ENCODE measurements at regions not wholly inside any gene's neighbourhood (a gene's known extent, or its start where the extent isn't known, plus 50 kb on each side); places are given as distances from the start of the nearest gene placed in this dataset.
"Not testable (repeated sequence)": the region's sequence is repeated elsewhere in the genome, so short reads cannot be mapped to it uniquely, and the experiment has no call there.

- DNase-seq (ENCODE audit: low spot score) = not testable (repeated sequence)
These were observed 643.6 kb downstream of the NR2F1-AS1 start for GRCh38 chr5:92937396-92937795.

GRCh38 chr5:92930057-92930456, 651.0 kb downstream of the NR2F1-AS1 start:
- no peak for DNase-seq (ENCODE audit: low spot score)

- DNase-seq (ENCODE audit: low spot score) = no peak
These were observed 653.7 kb downstream of the NR2F1-AS1 start for GRCh38 chr5:92927291-92927778.

- no peak for DNase-seq (ENCODE audit: low spot score)
These were observed 657.1 kb downstream of the NR2F1-AS1 start for GRCh38 chr5:92923885-92924284.

GRCh38 chr5:92922231-92922967, 658.6 kb downstream of the NR2F1-AS1 start:
- no peak for DNase-seq (ENCODE audit: low spot score)

DNA sequence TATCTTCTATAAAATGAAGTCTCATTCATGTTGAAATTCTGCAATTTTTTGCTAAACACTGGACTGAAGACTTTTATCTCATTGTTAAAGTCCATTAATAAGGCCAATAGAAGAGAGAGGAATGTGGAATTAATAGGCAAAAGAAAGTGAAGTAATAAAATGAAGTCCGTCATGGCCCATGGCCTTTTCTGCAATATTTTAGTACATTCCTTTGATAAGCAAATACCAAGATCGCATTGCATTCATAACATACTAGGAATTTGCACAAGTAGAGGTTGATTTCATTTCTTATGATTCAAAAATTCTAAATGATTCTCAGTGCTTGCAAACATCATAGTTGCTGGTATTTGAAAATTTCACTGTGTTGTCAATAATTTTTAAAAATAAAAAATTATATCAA, 664.0 kb downstream of the NR2F1-AS1 start:
- peak; percentile 34 for DNase-seq (ENCODE audit: low spot score)

GRCh38 chr5:92916036-92916435, 665.0 kb downstream of the NR2F1-AS1 start:
- no peak for DNase-seq (ENCODE audit: low spot score)

DNA sequence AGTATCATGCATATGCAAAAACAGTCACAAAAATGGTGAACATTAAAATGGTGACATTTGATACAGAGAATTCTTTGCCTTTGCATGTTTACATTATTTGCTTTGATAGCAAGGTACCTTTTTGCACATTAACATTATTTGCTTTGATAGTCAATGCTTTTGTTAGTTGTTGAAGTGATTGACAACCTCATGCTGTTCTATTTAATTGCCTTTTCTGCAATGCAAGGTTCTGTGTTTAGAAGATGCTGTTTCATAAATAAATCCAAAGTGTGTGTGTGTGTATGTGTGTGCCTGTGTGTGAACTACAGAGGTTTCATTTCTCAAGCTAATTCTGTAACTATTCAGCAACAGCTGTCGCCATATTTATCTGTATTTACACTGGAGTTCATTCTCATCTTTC, 668.7 kb downstream of the NR2F1-AS1 start:
- no peak for DNase-seq (ENCODE audit: low spot score)

GRCh38 chr5:92911851-92912250, 669.2 kb downstream of the NR2F1-AS1 start:
- no peak for DNase-seq (ENCODE audit: low spot score)

DNA sequence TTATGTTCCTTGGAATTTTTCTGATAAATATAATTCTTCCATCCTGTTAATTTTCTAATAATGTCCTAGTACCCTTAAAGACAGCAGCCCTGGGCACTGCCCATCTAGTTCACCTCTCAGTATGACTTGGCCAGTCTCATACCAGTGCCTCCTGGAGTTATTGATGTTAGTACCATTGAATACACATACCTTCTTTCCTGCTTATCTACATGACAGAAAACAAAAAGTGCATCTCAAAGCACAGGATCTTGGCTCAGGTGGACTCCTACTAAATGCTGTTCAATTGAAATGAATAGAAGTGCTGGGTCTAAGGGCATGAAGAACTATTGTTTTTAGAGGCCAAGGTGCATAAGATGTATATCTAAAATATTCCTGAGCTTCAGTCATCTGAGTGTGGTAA, 669.7 kb downstream of the NR2F1-AS1 start:
- no peak for DNase-seq (ENCODE audit: low spot score)

GRCh38 chr5:92909602-92909962, 671.4 kb downstream of the NR2F1-AS1 start:
- no peak for DNase-seq (ENCODE audit: low spot score)

DNA sequence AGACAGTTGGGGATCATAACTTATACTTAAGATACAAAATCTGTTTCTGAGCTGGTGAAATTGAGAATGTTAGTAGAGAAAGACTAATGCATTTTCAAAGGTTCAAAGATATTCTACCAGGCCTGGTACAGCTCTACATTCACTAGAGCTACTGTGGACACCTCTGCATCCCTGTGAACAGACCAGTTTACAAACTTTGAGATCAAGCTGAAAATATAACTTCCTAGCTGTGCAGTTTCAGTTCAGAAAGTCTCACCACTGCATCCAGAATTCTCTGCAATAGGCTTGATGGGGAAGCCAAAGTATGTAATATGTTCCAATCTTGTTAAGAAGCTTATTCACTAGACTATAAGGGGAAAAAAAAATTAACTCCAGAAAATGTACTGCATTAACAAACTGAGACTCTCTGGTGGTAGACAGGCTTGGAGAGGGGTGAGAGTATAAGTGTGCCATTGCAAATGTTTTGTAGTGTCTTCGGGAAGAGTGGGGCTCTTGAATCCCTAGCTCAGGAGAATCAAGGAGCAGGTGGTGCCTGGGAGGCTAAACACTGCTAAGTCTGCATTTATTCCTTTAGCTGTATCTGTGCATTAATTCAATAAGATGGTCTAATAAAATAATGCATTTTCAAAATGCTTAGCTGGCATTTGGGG, 671.9 kb downstream of the NR2F1-AS1 start:
- DNase-seq (ENCODE audit: low spot score) = no peak

DNA sequence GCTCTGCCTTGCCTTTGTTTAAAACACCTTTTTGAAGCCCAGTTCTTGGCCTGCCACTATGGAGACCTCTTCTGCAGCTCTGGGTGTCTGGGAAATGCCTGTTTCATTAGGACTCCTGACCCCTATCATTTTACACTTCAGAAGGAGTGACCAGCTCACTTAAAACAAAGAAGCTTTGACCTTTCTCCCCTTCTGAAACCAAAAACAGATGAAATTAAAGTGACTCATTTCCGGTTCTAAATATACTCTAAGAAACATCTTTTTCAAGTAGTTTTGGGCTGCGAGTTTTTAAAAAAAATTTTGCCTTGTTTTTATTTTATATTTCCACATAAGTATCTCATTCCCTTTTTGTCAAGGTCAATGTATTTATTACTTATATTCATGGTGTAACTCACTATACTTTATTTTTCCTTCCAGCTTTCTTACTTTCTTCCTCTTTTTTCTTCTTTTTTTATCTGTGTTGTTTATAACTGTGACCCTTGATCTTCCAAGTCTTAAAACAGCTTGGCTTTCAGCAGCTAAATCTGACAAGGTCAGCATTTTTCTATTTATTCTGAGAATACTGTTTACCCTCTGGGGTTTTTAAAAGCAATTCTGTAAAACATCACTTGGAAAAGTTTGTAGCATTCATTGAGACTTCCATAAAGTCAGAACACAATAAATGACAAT, 672.9 kb downstream of the NR2F1-AS1 start:
- no peak for DNase-seq (ENCODE audit: low spot score)

DNA sequence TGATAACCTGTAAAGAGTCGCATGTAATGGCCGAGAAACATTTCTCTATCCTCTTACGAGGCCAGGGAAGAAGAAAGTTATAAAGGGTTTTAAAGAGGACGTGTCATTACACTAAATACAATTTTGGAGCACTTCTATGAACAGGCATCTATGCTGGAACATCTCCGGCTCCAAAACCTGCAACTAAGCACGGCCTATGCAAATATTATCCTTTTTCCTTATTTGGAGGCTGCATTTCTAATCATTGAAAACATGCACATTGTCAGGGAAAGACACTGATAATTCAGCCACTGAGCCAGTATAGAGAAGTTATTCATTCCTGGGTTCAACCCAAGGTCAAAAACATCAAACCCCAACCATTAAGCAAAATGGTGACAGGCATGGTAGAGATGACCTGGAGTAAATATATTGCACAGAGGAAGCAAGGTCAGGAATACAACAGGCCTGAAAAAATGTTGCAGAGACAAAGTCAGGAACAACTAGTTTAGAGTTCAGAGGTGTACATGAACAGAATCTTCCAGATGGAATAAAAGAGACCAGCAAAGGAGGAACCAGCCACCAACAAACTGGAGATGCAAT, 674.1 kb downstream of the NR2F1-AS1 start:
- no peak for DNase-seq (ENCODE audit: low spot score)

DNA sequence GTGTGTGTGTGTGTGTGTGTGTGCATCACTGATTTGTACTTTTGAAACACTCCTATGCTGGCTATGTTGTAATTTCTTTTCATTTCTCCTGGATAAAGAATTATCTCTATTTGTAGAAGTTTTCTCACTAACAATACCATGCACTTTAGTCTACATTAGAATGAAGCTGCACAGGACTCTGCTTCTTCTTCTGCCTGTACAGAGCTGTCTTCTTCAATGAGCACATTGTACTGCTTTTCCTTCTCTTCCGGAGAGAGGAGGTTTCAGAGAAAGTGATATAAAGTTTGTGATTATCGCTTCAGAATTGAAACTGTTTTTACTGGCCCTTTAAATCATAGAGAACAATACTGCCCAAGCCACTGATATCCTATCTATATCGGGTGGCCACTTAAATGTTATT, 677.0 kb downstream of the NR2F1-AS1 start:
- no peak for DNase-seq (ENCODE audit: low spot score)

- no peak for DNase-seq (ENCODE audit: low spot score)
These were observed 681.4 kb downstream of the NR2F1-AS1 start for GRCh38 chr5:92899611-92900010.

- DNase-seq (ENCODE audit: low spot score) = no peak
These were observed 684.3 kb downstream of the NR2F1-AS1 start for GRCh38 chr5:92896722-92897121.

DNA sequence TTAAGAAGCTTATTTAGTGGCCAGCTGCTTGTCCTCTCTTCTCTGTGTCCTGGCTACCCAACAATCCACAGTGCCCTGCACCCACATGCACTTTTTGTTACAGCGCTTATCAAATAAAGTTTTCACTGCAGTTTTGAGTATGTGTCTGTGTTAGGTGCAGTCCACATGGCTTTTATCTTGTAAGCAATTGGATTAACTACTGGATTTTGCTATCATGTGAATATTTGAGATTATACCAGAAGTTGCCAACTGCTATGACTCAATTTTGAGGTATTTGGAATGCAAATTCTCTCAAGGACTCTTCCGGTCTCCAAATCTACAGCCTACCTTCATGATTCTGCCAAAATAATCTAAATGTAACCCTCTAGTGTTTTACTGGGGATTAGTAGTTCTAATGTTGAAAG, 690.2 kb downstream of the NR2F1-AS1 start:
- no peak for DNase-seq (ENCODE audit: low spot score)

- no peak for DNase-seq (ENCODE audit: low spot score)
These were observed 691.9 kb downstream of the NR2F1-AS1 start for GRCh38 chr5:92889140-92889539.

GRCh38 chr5:92887254-92887653, 693.8 kb downstream of the NR2F1-AS1 start:
- DNase-seq (ENCODE audit: low spot score) = no peak

GRCh38 chr5:92886751-92887150, 694.3 kb downstream of the NR2F1-AS1 start:
- DNase-seq (ENCODE audit: low spot score) = no peak

- no peak for DNase-seq (ENCODE audit: low spot score)
These were observed 695.1 kb downstream of the NR2F1-AS1 start for GRCh38 chr5:92885950-92886349.

Data from umbilical cord (tissue), 1 donor.